ENCODE measurements at regions not wholly inside any gene's neighbourhood (a gene's known extent, or its start where the extent isn't known, plus 50 kb on each side); places are given as distances from the start of the nearest gene placed in this dataset.

GRCh38 chr5:13189532-13189931 is 755.0 kb downstream of the DNAH5 start:
- no peaks in the 10 kb centered on the region for H3K36me3 ChIP-seq
- H3K4me3 ChIP-seq: no peak overlapping the region
- intact Hi-C loops (cut with DNase I): no loop called here
- no peaks in the 10 kb centered on the region for H3K9me3 ChIP-seq
- H3K27ac ChIP-seq: no peak overlapping the region
- TF ChIP-seq CTCF (IDR thresholded peaks at IDR 0.05): no peak
- TF ChIP-seq EP300 (IDR thresholded peaks at IDR 0.05): no peak
- TF ChIP-seq POLR2A (IDR thresholded peaks at IDR 0.05): no peak
- DNase-seq: no peak
- H3K27me3 ChIP-seq: no peaks in the 10 kb centered on the region
- 58 to 62% (median 60%) methylated on average over 4 of the region's 4 CpGs for WGBS, 3 donors
- no peaks in the 10 kb centered on the region for H3K4me1 ChIP-seq (ENCODE audit: insufficient read depth)

GRCh38 chr5:13188371-13188770 is 756.1 kb downstream of the DNAH5 start:
- intact Hi-C loops (cut with DNase I): no loop called here
- no peak for TF ChIP-seq POLR2A (IDR thresholded peaks at IDR 0.05)
- TF ChIP-seq EP300 (IDR thresholded peaks at IDR 0.05): no peak
- no peak for TF ChIP-seq CTCF (IDR thresholded peaks at IDR 0.05)
- no peak for DNase-seq

GRCh38 chr5:13187186-13187585 is 757.3 kb downstream of the DNAH5 start:
- H3K9me3 ChIP-seq: no peaks in the 10 kb centered on the region
- no peaks in the 10 kb centered on the region for H3K36me3 ChIP-seq
- H3K27ac ChIP-seq: no peak overlapping the region
- WGBS, 3 donors: 76 to 81% (median 80%) methylated on average over 5 of the region's 5 CpGs
- H3K4me3 ChIP-seq: no peak overlapping the region
- no peak for DNase-seq
- no peaks in the 10 kb centered on the region for H3K4me1 ChIP-seq (ENCODE audit: insufficient read depth)
- H3K27me3 ChIP-seq: no peaks in the 10 kb centered on the region
- intact Hi-C loops (cut with DNase I): no loop called here
- TF ChIP-seq EP300 (IDR thresholded peaks at IDR 0.05) (no peak), POLR2A (IDR thresholded peaks at IDR 0.05) (no peak), CTCF (IDR thresholded peaks at IDR 0.05) (no peak)

More at GRCh38 chr5:13188371-13188770, 756.1 kb downstream of the DNAH5 start:
- Histone ChIP-seq H3K36me3 (no peaks in the 10 kb centered on the region), H3K4me1 (ENCODE audit: insufficient read depth) (no peaks in the 10 kb centered on the region), H3K27me3 (no peaks in the 10 kb centered on the region), H3K27ac (no peak overlapping the region), H3K9me3 (no peaks in the 10 kb centered on the region), H3K4me3 (no peak overlapping the region)

GRCh38 chr5:13186177-13186576 is 758.3 kb downstream of the DNAH5 start:
- intact Hi-C loops (cut with DNase I): no loop called here
- TF ChIP-seq POLR2A (IDR thresholded peaks at IDR 0.05) (no peak), CTCF (IDR thresholded peaks at IDR 0.05) (no peak), EP300 (IDR thresholded peaks at IDR 0.05) (no peak)
- H3K9me3 ChIP-seq: no peaks in the 10 kb centered on the region
- no peaks in the 10 kb centered on the region for H3K27me3 ChIP-seq
- 45 to 68% (median 57%) methylated on average over 1 of the region's 1 CpG for whole genome bisulfite sequencing, 3 donors
- DNase-seq: no peak
- no peak overlapping the region for H3K27ac ChIP-seq
- H3K36me3 ChIP-seq: no peaks in the 10 kb centered on the region
- no peaks in the 10 kb centered on the region for H3K4me1 ChIP-seq (ENCODE audit: insufficient read depth)
- H3K4me3 ChIP-seq: no peak overlapping the region
